ENCODE measurements at regions not wholly inside any gene's neighbourhood (a gene's known extent, or its start where the extent isn't known, plus 50 kb on each side); places are given as distances from the start of the nearest gene placed in this dataset.

DNA sequence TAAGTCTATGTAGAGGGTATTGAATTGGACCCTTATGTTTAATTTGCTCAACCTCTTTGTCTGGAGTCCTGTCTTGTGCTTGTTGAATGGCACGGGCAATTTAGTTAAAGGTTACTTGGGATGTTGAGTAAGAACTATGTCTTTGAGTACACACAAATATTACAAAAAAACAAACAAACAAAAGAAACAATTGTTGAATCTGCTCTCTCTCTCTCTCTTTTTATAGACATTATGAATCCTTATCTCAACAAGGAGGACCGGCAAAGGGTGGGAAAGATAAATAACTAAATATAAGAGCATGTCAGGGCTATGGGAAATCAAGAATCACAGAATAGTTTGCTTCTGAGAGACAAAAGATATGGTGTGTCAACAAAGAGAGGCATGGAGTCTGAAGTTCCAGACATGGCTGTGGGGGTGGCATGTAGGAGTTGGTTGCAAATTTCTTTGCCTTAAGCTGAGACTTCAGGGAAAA lies 608.6 kb downstream of the UTRN start:
- Histone ChIP-seq H3K4me2 (ENCODE audit: low read depth, low read length, poor library complexity, severe bottlenecking) (no peak overlapping the region), H2AFZ (ENCODE audit: low read length) (no peak overlapping the region), H3K27me3 (ENCODE audit: low read length) (no peaks in the 10 kb centered on the region), H3K9me2 (replicated peaks; ENCODE audit: insufficient read depth, low read length) (no peaks in the 10 kb centered on the region), H3K36me3 (ENCODE audit: insufficient read depth, low read length) (no peaks in the 10 kb centered on the region), H3K4me1 (ENCODE audit: low read length) (no peaks in the 10 kb centered on the region), H3K4me3 (ENCODE audit: low read length) (no peak overlapping the region), H3K9me3 (ENCODE audit: low read length) (no peaks in the 10 kb centered on the region), H4K20me1 (ENCODE audit: insufficient read depth, low read depth, low read length) (no peaks in the 10 kb centered on the region), H3K79me2 (ENCODE audit: low read length) (no peaks in the 10 kb centered on the region), H3K27ac (ENCODE audit: low read length) (no peak overlapping the region), H3K9ac (ENCODE audit: low read length) (no peak overlapping the region)
- DNase-seq = no peak

DNA sequence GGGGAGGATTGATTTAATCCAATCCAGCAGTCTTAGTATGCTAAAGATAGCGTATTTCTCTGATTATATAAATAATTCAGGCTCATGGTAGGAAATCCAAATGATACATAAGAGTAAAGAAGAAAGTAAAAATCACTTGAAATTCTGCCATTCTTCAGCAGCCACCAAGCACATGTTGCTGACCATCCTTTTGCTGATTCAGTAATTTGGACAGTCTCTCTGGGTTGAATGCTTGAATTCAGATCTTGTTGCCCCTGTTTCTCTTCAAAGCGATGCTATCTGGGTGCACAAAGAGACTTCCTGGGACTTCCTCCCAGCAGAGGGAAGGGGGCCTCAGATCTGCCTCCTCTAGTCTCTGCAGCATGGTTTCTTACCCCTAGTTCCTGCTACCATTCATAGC lies 609.1 kb downstream of the UTRN start:
- Histone ChIP-seq H3K27me3 (ENCODE audit: low read length) (no peaks in the 10 kb centered on the region), H3K9me2 (replicated peaks; ENCODE audit: insufficient read depth, low read length) (no peaks in the 10 kb centered on the region), H3K9me3 (ENCODE audit: low read length) (no peaks in the 10 kb centered on the region), H3K4me1 (ENCODE audit: low read length) (no peaks in the 10 kb centered on the region), H3K9ac (ENCODE audit: low read length) (no peak overlapping the region), H3K4me2 (ENCODE audit: low read depth, low read length, poor library complexity, severe bottlenecking) (no peak overlapping the region), H3K79me2 (ENCODE audit: low read length) (no peaks in the 10 kb centered on the region), H4K20me1 (ENCODE audit: insufficient read depth, low read depth, low read length) (no peaks in the 10 kb centered on the region), H2AFZ (ENCODE audit: low read length) (no peak overlapping the region), H3K36me3 (ENCODE audit: insufficient read depth, low read length) (no peaks in the 10 kb centered on the region), H3K27ac (ENCODE audit: low read length) (no peak overlapping the region), H3K4me3 (ENCODE audit: low read length) (no peak overlapping the region)
- no peak for DNase-seq

GRCh38 chr6:144895313-144896278 lies 610.5 kb downstream of the UTRN start:
- H2AFZ ChIP-seq (ENCODE audit: low read length) = no peak overlapping the region
- no peaks in the 10 kb centered on the region for H3K27me3 ChIP-seq (ENCODE audit: low read length)
- no peaks in the 10 kb centered on the region for H3K4me1 ChIP-seq (ENCODE audit: low read length)
- H3K4me2 ChIP-seq (ENCODE audit: low read depth, low read length, poor library complexity, severe bottlenecking) = no peak overlapping the region
- no peak overlapping the region for H3K4me3 ChIP-seq (ENCODE audit: low read length)
- H4K20me1 ChIP-seq (ENCODE audit: insufficient read depth, low read depth, low read length) = no peaks in the 10 kb centered on the region
- H3K27ac ChIP-seq (ENCODE audit: low read length) = no peak overlapping the region
- no peak for DNase-seq
- H3K79me2 ChIP-seq (ENCODE audit: low read length) = no peaks in the 10 kb centered on the region
- no peak overlapping the region for H3K9ac ChIP-seq (ENCODE audit: low read length)
- H3K9me2 ChIP-seq (replicated peaks; ENCODE audit: insufficient read depth, low read length) = no peaks in the 10 kb centered on the region
- no peaks in the 10 kb centered on the region for H3K9me3 ChIP-seq (ENCODE audit: low read length)
- H3K36me3 ChIP-seq (ENCODE audit: insufficient read depth, low read length) = no peaks in the 10 kb centered on the region

DNA sequence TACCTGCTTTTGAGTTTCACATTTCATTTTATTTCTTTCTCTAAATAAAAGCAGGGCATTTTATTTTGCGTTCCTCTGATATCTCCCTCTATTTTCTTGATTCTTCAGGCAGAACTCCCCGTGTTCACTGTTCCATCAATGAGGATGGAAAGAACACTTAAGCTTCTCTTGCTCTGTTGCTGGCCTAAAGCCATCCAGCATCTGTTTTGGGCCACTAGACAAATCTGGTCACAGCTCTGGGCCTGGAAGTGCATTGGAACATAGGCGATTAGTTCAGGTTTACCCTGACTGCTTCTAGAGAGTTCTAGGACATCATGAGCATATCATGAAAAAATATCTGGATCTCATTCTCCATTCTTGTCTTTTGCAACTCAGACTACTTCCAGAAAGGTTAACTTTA lies 611.2 kb downstream of the UTRN start:
- no peaks in the 10 kb centered on the region for H3K79me2 ChIP-seq (ENCODE audit: low read length)
- no peaks in the 10 kb centered on the region for H3K9me2 ChIP-seq (replicated peaks; ENCODE audit: insufficient read depth, low read length)
- H3K27me3 ChIP-seq (ENCODE audit: low read length) = no peaks in the 10 kb centered on the region
- H3K9ac ChIP-seq (ENCODE audit: low read length) = no peak overlapping the region
- H3K4me3 ChIP-seq (ENCODE audit: low read length) = no peak overlapping the region
- no peaks in the 10 kb centered on the region for H3K9me3 ChIP-seq (ENCODE audit: low read length)
- no peak overlapping the region for H3K4me2 ChIP-seq (ENCODE audit: low read depth, low read length, poor library complexity, severe bottlenecking)
- H2AFZ ChIP-seq (ENCODE audit: low read length) = no peak overlapping the region
- H3K27ac ChIP-seq (ENCODE audit: low read length) = no peak overlapping the region
- H4K20me1 ChIP-seq (ENCODE audit: insufficient read depth, low read depth, low read length) = no peaks in the 10 kb centered on the region
- H3K36me3 ChIP-seq (ENCODE audit: insufficient read depth, low read length) = no peaks in the 10 kb centered on the region
- H3K4me1 ChIP-seq (ENCODE audit: low read length) = no peaks in the 10 kb centered on the region
- DNase-seq = no peak

DNA sequence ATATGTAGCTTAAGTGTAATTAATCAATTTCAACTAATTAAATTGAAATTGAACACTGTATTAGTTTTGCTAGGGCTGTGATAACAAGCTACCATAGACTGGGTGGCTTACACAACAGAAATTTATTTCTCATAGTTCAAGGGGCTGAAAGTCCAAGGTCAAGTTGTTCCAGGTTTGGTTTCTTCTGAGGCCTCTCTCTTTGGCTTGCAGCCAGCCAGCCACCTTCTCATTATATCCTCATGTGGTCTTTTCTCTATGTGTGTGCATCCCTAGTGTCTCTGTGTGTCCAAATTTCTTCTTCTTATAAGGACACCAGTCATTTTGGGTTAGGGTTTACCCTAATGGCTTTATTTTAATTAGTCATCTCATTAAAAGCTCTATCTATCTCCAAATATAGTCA lies 611.7 kb downstream of the UTRN start:
- no peaks in the 10 kb centered on the region for H3K4me1 ChIP-seq (ENCODE audit: low read length)
- no peak overlapping the region for H2AFZ ChIP-seq (ENCODE audit: low read length)
- no peaks in the 10 kb centered on the region for H3K9me2 ChIP-seq (replicated peaks; ENCODE audit: insufficient read depth, low read length)
- no peaks in the 10 kb centered on the region for H4K20me1 ChIP-seq (ENCODE audit: insufficient read depth, low read depth, low read length)
- H3K27me3 ChIP-seq (ENCODE audit: low read length) = no peaks in the 10 kb centered on the region
- H3K4me3 ChIP-seq (ENCODE audit: low read length) = no peak overlapping the region
- no peak overlapping the region for H3K9ac ChIP-seq (ENCODE audit: low read length)
- H3K36me3 ChIP-seq (ENCODE audit: insufficient read depth, low read length) = no peaks in the 10 kb centered on the region
- no peak overlapping the region for H3K27ac ChIP-seq (ENCODE audit: low read length)
- H3K4me2 ChIP-seq (ENCODE audit: low read depth, low read length, poor library complexity, severe bottlenecking) = no peak overlapping the region
- H3K9me3 ChIP-seq (ENCODE audit: low read length) = no peaks in the 10 kb centered on the region
- no peak for DNase-seq
- H3K79me2 ChIP-seq (ENCODE audit: low read length) = no peaks in the 10 kb centered on the region

GRCh38 chr6:144897441-144897921 lies 612.3 kb downstream of the UTRN start:
- H3K27me3 ChIP-seq (ENCODE audit: low read length) = no peaks in the 10 kb centered on the region
- H3K9ac ChIP-seq (ENCODE audit: low read length) = no peak overlapping the region
- H3K9me3 ChIP-seq (ENCODE audit: low read length) = no peaks in the 10 kb centered on the region
- no peaks in the 10 kb centered on the region for H3K4me1 ChIP-seq (ENCODE audit: low read length)
- no peaks in the 10 kb centered on the region for H3K36me3 ChIP-seq (ENCODE audit: insufficient read depth, low read length)
- H2AFZ ChIP-seq (ENCODE audit: low read length) = no peak overlapping the region
- no peaks in the 10 kb centered on the region for H3K9me2 ChIP-seq (replicated peaks; ENCODE audit: insufficient read depth, low read length)
- H3K4me3 ChIP-seq (ENCODE audit: low read length) = no peak overlapping the region
- H3K4me2 ChIP-seq (ENCODE audit: low read depth, low read length, poor library complexity, severe bottlenecking) = no peak overlapping the region
- H3K27ac ChIP-seq (ENCODE audit: low read length) = no peak overlapping the region
- H3K79me2 ChIP-seq (ENCODE audit: low read length) = no peaks in the 10 kb centered on the region
- no peaks in the 10 kb centered on the region for H4K20me1 ChIP-seq (ENCODE audit: insufficient read depth, low read depth, low read length)
- DNase-seq = no peak

GRCh38 chr6:144898052-144898689 lies 613.0 kb downstream of the UTRN start:
- Histone ChIP-seq H4K20me1 (ENCODE audit: insufficient read depth, low read depth, low read length) (no peaks in the 10 kb centered on the region), H3K4me3 (ENCODE audit: low read length) (no peak overlapping the region), H2AFZ (ENCODE audit: low read length) (no peak overlapping the region), H3K27ac (ENCODE audit: low read length) (no peak overlapping the region), H3K79me2 (ENCODE audit: low read length) (no peaks in the 10 kb centered on the region), H3K4me2 (ENCODE audit: low read depth, low read length, poor library complexity, severe bottlenecking) (no peak overlapping the region), H3K9me3 (ENCODE audit: low read length) (no peaks in the 10 kb centered on the region), H3K27me3 (ENCODE audit: low read length) (no peaks in the 10 kb centered on the region), H3K36me3 (ENCODE audit: insufficient read depth, low read length) (no peaks in the 10 kb centered on the region), H3K9ac (ENCODE audit: low read length) (no peak overlapping the region), H3K4me1 (ENCODE audit: low read length) (no peaks in the 10 kb centered on the region), H3K9me2 (replicated peaks; ENCODE audit: insufficient read depth, low read length) (no peaks in the 10 kb centered on the region)
- no peak for DNase-seq

- DNase-seq = no peak
- H2AFZ ChIP-seq (ENCODE audit: low read length) = no peak overlapping the region
- no peaks in the 10 kb centered on the region for H3K9me2 ChIP-seq (replicated peaks; ENCODE audit: insufficient read depth, low read length)
- H3K4me2 ChIP-seq (ENCODE audit: low read depth, low read length, poor library complexity, severe bottlenecking) = no peak overlapping the region
- H3K9ac ChIP-seq (ENCODE audit: low read length) = no peak overlapping the region
- H3K9me3 ChIP-seq (ENCODE audit: low read length) = no peaks in the 10 kb centered on the region
- no peaks in the 10 kb centered on the region for H4K20me1 ChIP-seq (ENCODE audit: insufficient read depth, low read depth, low read length)
- H3K4me3 ChIP-seq (ENCODE audit: low read length) = no peak overlapping the region
- H3K27me3 ChIP-seq (ENCODE audit: low read length) = no peaks in the 10 kb centered on the region
- no peaks in the 10 kb centered on the region for H3K36me3 ChIP-seq (ENCODE audit: insufficient read depth, low read length)
- H3K27ac ChIP-seq (ENCODE audit: low read length) = no peak overlapping the region
- H3K79me2 ChIP-seq (ENCODE audit: low read length) = no peaks in the 10 kb centered on the region
- H3K4me1 ChIP-seq (ENCODE audit: low read length) = no peaks in the 10 kb centered on the region
Observed at GRCh38 chr6:144898741-144899140, 613.6 kb downstream of the UTRN start.
